NB4 (cell line): ENCODE measurements at regions not wholly inside any gene's neighbourhood (a gene's known extent, or its start where the extent isn't known, plus 50 kb on each side); places are given as distances from the start of the nearest gene placed in this dataset.

Source experiments
- MYC ChIP-seq: IDR thresholded peaks from 2 replicates; pipeline ENCODE4 v1.6.1; 2011; ENCODE audit warnings: low read depth, low read length
- POLR2A ChIP-seq: IDR thresholded peaks from 2 replicates; pipeline ENCODE4 v1.6.1; 2011; ENCODE audit warnings: mild to moderate bottlenecking; ENCODE audit not compliant: insufficient read length; ENCODE audit errors: extremely low read depth
- TF ChIP-seq, protein P1 (sequence below): IDR thresholded peaks from one replicate; pipeline ENCODE4 v1.5.1; 2012; ENCODE audit warnings: low read depth, low read length
- TF ChIP-seq, protein P2 (sequence below): IDR thresholded peaks from 2 replicates; pipeline ENCODE4 v1.6.1; 2011; ENCODE audit warnings: low read depth, low read length

DNA sequence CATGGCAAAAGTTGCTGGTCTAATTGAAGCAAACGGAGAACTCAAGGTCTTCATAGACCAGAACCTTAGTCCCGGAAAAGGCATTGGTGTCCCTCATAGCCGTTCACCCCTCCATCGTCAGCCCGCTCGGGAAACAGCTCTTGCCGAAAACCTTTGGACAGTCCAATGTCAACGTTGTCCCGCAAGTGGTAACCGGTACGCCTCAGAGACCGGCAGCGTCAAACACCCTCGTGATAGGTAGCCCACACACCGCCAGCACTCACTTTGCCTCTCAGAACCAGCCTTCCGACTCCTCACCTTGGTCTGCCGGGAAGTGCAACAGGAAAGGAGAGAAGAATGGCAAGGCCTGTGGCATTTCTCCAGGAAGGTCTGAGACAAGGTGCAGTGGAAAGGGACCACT, 351.3 kb upstream of the CAMK1G start:
- TF ChIP-seq, protein P1, sequence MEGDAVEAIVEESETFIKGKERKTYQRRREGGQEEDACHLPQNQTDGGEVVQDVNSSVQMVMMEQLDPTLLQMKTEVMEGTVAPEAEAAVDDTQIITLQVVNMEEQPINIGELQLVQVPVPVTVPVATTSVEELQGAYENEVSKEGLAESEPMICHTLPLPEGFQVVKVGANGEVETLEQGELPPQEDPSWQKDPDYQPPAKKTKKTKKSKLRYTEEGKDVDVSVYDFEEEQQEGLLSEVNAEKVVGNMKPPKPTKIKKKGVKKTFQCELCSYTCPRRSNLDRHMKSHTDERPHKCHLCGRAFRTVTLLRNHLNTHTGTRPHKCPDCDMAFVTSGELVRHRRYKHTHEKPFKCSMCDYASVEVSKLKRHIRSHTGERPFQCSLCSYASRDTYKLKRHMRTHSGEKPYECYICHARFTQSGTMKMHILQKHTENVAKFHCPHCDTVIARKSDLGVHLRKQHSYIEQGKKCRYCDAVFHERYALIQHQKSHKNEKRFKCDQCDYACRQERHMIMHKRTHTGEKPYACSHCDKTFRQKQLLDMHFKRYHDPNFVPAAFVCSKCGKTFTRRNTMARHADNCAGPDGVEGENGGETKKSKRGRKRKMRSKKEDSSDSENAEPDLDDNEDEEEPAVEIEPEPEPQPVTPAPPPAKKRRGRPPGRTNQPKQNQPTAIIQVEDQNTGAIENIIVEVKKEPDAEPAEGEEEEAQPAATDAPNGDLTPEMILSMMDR: no peak
- TF ChIP-seq POLR2A (no peak), MYC (no peak)
- TF ChIP-seq, protein P2, sequence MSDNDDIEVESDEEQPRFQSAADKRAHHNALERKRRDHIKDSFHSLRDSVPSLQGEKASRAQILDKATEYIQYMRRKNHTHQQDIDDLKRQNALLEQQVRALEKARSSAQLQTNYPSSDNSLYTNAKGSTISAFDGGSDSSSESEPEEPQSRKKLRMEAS: no peak
